Fibroblast of pulmonary artery (primary cell): ENCODE measurements at regions not wholly inside any gene's neighbourhood (a gene's known extent, or its start where the extent isn't known, plus 50 kb on each side); places are given as distances from the start of the nearest gene placed in this dataset.

Source experiments
- DNase-seq: peaks from one replicate; pipeline ENCODE4 v3.0.0-alpha.2; 2010; ENCODE audit warnings: low read depth
- H3K4me3 ChIP-seq: replicated peaks from 2 replicates; pipeline ENCODE4 v1.5.1; 2011; ENCODE audit warnings: low read depth, mild to moderate bottlenecking, control low read depth, low read length, moderate library complexity
- TF ChIP-seq, protein P1 (sequence below): IDR thresholded peaks from 2 replicates; pipeline ENCODE4 v1.5.1; 2011; ENCODE audit warnings: mild to moderate bottlenecking, control low read depth, low read length, inconsistent platforms; ENCODE audit errors: missing control alignments

DNA sequence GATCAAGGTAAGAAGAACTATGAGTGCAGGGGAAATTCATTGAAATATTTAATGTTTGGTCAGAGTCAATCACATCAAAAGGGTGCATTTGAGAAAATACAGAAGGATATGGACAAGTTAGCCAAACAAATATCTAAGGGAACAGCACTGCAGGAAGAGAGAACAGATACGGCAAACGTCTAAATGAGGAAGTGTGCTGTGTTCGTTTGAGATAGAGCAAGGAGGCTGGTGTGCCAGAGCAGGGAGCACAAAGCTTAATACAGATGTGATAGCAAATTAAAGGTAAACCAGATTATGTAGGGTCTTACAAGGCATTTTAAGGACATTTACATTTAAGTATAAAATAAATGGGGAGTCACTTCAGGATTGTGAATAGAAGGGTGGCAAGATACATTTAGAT lies 241.3 kb upstream of the ZNF804A start:
- no peak for DNase-seq
- TF ChIP-seq, protein P1, sequence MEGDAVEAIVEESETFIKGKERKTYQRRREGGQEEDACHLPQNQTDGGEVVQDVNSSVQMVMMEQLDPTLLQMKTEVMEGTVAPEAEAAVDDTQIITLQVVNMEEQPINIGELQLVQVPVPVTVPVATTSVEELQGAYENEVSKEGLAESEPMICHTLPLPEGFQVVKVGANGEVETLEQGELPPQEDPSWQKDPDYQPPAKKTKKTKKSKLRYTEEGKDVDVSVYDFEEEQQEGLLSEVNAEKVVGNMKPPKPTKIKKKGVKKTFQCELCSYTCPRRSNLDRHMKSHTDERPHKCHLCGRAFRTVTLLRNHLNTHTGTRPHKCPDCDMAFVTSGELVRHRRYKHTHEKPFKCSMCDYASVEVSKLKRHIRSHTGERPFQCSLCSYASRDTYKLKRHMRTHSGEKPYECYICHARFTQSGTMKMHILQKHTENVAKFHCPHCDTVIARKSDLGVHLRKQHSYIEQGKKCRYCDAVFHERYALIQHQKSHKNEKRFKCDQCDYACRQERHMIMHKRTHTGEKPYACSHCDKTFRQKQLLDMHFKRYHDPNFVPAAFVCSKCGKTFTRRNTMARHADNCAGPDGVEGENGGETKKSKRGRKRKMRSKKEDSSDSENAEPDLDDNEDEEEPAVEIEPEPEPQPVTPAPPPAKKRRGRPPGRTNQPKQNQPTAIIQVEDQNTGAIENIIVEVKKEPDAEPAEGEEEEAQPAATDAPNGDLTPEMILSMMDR: no peak
- no peak overlapping the region for H3K4me3 ChIP-seq

DNA sequence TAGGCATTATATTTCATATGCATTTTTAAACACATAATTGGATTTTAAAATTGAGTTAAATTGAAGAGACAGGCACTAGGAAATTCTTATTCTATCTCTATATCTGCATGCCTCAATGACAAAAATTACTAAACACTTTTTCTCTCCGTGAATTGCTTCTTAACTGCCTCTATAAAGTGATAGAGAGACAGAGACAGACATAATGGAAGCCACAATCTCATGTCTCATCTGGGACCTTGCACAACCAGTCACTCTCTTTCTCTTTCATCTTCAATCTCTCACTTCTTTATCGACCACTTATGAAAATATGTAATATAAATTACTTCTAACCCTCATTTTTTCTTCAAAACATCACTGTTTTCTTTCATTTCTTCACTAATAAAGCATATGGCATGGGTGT lies 238.9 kb upstream of the ZNF804A start:
- TF ChIP-seq, protein P1: no peak
- DNase-seq: no peak
- no peak overlapping the region for H3K4me3 ChIP-seq

DNA sequence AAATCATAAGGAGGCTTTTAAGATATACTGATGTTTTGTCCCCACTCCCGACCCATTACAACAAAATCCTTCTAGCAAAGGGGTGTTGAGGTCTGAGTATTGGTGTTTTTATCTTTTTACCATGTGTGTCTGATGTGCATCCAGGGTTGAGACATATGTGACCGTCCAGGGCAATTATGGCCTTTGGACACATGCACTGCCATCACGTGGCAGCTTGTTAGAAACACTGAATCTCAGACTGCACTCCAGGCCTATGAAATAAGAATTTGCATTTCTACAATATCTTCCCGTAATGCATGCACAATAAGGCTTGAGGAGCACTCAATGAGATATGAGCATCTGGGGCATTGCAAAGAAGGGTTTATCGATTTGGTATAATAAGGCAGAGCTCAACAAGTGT lies 235.1 kb upstream of the ZNF804A start:
- no peak for DNase-seq
- no peak overlapping the region for H3K4me3 ChIP-seq
- TF ChIP-seq, protein P1: no peak

DNA sequence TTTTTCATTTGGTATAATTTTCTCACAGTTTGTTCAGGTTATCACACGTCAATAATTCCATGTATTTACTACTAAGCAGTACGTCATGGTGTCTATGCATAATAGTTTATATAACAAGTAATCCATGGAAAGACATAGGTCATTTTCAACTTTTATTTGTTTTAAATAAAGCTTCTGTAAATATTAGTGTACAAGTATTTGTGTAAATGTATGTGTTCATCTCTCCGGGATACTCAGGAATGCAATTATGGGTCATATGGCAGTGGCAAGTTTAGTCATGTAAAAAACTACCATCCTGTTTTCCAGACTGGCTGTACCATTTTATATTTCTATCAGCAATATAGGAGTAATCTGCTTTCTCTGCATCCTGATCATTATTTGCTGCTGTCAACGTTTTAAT lies 231.1 kb upstream of the ZNF804A start:
- TF ChIP-seq, protein P1: no peak
- DNase-seq: no peak
- no peak overlapping the region for H3K4me3 ChIP-seq

DNA sequence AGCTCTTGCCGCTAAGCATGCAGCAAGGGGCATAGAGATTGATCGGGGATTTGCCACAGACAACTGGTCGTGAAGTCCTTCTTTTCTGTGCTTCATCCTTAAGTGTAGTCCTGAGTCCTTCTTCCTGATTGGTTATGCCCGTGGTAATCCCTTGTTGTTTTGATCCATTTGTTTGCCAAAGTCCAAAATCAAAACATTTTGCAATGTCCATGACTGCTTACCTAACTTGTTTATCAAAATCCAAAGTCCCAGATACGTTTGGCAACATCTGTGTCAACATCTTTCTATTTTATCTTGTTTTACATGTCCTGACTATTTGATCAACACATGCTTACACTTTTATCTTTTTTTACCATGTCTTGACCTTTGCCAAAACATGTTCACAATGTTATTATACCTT lies 229.0 kb upstream of the ZNF804A start:
- no peak overlapping the region for H3K4me3 ChIP-seq
- TF ChIP-seq, protein P1: no peak
- no peak for DNase-seq

DNA sequence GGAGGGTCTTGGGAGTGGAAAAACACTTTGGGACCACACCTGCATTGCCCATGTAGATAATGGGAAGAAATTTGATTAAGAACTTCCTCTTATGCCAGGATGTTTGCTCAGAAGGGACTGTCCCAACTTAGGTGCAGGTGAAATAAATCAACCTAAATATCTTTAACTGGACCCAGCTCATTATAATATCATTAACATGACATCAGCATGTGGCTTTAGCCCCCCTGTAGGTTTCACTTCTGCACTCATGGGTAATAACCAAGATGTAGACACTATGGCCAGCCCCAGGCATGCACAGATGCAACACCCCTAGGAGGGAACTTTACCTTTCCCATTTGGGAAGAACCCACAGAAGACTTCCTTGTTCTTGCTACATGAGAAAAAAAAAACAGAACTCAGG lies 227.4 kb upstream of the ZNF804A start:
- TF ChIP-seq, protein P1: no peak
- no peak for DNase-seq
- no peak overlapping the region for H3K4me3 ChIP-seq

DNA sequence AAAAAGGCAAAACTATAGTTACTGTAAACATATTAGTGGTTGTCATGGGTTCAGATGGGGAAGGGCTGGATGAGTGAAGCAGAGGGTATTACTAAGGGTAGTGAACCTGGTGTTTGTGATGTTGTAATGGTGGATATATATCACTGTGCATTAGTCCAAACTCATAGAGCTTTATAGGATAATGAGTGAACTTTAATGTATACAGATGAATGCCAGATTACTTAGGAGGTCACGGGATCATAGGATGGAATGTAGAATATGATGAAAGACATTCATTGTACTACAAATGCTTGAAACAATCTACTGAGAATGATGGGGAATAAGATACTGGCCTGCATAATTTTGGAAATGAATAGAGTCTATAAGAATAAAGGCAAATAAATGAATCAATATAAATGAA lies 226.7 kb upstream of the ZNF804A start:
- DNase-seq: no peak
- TF ChIP-seq, protein P1: no peak
- no peak overlapping the region for H3K4me3 ChIP-seq
